Gastroesophageal sphincter (tissue), 3 donors: ENCODE measurements at regions not wholly inside any gene's neighbourhood (a gene's known extent, or its start where the extent isn't known, plus 50 kb on each side); places are given as distances from the start of the nearest gene placed in this dataset.

Experiments used
- POLR2A ChIP-seq, 2 donors: fragments of 450-650 bp; IDR thresholded peaks; one replicate each; pipeline ENCODE4 v1.6.1; 2017; ENCODE audit warnings: antibody characterized with exemption in 2 of 2, mild to moderate bottlenecking in 2 of 2, moderate library complexity in 1 of 2
- TF ChIP-seq, protein P1 (sequence below), 4 experiments: fragments of 200-600 bp in 2 of 4; fragments of 450-650 bp in 2 of 4; sonication (generic) in 1 of 4; IDR thresholded peaks; one replicate each; pipeline ENCODE4 v1.5.1; 2017 to 2019; ENCODE audit warnings: antibody characterized with exemption in 4 of 4, mild to moderate bottlenecking in 2 of 4, moderate library complexity in 2 of 4

DNA sequence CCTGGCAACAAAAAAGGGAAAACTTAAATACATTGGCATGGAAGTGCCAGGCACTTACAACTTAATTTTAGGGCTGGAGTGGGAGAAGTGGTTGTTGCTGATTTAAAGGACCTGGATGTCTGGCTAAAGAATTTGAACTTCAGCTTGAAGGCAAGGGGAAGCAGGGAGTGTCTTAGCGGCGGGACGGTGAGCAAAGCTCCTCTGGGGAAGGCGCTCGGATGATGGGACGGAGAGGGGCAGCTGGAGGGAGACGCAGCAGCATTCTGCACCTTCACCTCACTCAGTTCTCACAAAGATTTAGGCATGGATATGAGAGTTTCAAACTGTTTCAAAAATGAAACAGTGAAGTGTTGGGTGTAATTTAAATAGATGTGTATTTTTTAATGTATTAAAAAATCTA, 967.1 kb downstream of the BRD1 start:
- no peak for TF ChIP-seq POLR2A (IDR thresholded peaks at IDR 0.05)
- TF ChIP-seq, protein P1, sequence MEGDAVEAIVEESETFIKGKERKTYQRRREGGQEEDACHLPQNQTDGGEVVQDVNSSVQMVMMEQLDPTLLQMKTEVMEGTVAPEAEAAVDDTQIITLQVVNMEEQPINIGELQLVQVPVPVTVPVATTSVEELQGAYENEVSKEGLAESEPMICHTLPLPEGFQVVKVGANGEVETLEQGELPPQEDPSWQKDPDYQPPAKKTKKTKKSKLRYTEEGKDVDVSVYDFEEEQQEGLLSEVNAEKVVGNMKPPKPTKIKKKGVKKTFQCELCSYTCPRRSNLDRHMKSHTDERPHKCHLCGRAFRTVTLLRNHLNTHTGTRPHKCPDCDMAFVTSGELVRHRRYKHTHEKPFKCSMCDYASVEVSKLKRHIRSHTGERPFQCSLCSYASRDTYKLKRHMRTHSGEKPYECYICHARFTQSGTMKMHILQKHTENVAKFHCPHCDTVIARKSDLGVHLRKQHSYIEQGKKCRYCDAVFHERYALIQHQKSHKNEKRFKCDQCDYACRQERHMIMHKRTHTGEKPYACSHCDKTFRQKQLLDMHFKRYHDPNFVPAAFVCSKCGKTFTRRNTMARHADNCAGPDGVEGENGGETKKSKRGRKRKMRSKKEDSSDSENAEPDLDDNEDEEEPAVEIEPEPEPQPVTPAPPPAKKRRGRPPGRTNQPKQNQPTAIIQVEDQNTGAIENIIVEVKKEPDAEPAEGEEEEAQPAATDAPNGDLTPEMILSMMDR (IDR thresholded peaks at IDR 0.05), result no peak
